ENCODE measurements at regions not wholly inside any gene's neighbourhood (a gene's known extent, or its start where the extent isn't known, plus 50 kb on each side); places are given as distances from the start of the nearest gene placed in this dataset.

DNA sequence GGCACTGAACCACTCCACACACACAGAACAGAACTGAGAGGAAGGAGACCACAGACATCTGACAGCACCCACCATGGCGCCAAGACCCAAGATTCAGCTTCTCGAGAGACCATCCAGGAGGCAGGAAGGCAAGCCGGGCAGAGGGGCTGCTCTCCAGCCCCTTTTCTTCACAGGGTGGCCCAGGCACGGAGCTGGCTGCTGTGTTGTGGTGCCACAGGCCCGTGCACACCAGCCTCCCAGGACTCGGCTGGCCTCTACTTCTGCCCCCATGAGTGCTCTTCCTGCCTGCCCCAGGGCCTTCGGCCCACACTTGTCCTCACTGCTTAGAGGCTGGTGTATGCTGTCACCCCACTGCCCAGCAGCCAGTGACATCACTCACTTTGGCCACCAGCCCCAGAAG, 547.6 kb upstream of the RAB6C start:
- TF ChIP-seq, protein P1, sequence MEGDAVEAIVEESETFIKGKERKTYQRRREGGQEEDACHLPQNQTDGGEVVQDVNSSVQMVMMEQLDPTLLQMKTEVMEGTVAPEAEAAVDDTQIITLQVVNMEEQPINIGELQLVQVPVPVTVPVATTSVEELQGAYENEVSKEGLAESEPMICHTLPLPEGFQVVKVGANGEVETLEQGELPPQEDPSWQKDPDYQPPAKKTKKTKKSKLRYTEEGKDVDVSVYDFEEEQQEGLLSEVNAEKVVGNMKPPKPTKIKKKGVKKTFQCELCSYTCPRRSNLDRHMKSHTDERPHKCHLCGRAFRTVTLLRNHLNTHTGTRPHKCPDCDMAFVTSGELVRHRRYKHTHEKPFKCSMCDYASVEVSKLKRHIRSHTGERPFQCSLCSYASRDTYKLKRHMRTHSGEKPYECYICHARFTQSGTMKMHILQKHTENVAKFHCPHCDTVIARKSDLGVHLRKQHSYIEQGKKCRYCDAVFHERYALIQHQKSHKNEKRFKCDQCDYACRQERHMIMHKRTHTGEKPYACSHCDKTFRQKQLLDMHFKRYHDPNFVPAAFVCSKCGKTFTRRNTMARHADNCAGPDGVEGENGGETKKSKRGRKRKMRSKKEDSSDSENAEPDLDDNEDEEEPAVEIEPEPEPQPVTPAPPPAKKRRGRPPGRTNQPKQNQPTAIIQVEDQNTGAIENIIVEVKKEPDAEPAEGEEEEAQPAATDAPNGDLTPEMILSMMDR (IDR thresholded peaks at IDR 0.05; ENCODE audit: low read depth, low read length): no peak
- no peak for TF ChIP-seq EZH2phosphoT487 (IDR thresholded peaks at IDR 0.05; ENCODE audit: low read depth)
